ENCODE measurements at regions not wholly inside any gene's neighbourhood (a gene's known extent, or its start where the extent isn't known, plus 50 kb on each side); places are given as distances from the start of the nearest gene placed in this dataset.

- no peaks in the 10 kb centered on the region for H3K4me1 ChIP-seq
- FAIRE-seq: no peak
- ChIA-PET POLR2A (no interaction called here), CTCF (no interaction called here)
- H3K4me2 ChIP-seq: no peak overlapping the region
- no peak for TF ChIP-seq NFE2L2 (conservative IDR thresholded peaks at IDR 0.05; ENCODE audit: low read length)
- ATAC-seq: no peak
- H3K4me3 ChIP-seq: no peak overlapping the region
- H3K27ac ChIP-seq: no peak overlapping the region
- no peak for DNase-seq (ENCODE audit: low read depth in 1 of 2, low spot score in 1 of 2)
- WGBS (ENCODE audit: missing lambda C conversion rate): 3% methylated on average over 9 of the region's 9 CpGs
- H3K9me3 ChIP-seq: no peaks in the 10 kb centered on the region
Observed at GRCh38 chr1:73065339-73066041, 783.2 kb upstream of the NEGR1 start.

GRCh38 chr1:73056826-73057225 is 774.5 kb upstream of the NEGR1 start:
- ChIA-PET POLR2A (no interaction called here), CTCF (no interaction called here)
- no peak overlapping the region for H3K4me2 ChIP-seq
- no peaks in the 10 kb centered on the region for H3K4me1 ChIP-seq
- no peak overlapping the region for H3K27ac ChIP-seq
- WGBS (ENCODE audit: missing lambda C conversion rate): 0% methylated on average over 1 of the region's 1 CpG
- DNase-seq (ENCODE audit: low read depth in 1 of 2, low spot score in 1 of 2): no peak
- TF ChIP-seq BHLHE40 (IDR thresholded peaks at IDR 0.05; ENCODE audit: low read depth, low read length): no peak
- no peak for TF ChIP-seq NFE2L2 (conservative IDR thresholded peaks at IDR 0.05; ENCODE audit: low read length)
- TF ChIP-seq ZSCAN20 (CRISPR knock-in tag; IDR thresholded peaks at IDR 0.05): no peak
- no peak for TF ChIP-seq HDAC2 (IDR thresholded peaks at IDR 0.05)
- TF ChIP-seq CBX2 (IDR thresholded peaks at IDR 0.05; ENCODE audit: borderline replicate concordance, low read depth): no peak
- no peaks in the 10 kb centered on the region for H3K9me3 ChIP-seq
- no peak overlapping the region for H3K4me3 ChIP-seq
- no peak for FAIRE-seq
- ATAC-seq: no peak

DNA sequence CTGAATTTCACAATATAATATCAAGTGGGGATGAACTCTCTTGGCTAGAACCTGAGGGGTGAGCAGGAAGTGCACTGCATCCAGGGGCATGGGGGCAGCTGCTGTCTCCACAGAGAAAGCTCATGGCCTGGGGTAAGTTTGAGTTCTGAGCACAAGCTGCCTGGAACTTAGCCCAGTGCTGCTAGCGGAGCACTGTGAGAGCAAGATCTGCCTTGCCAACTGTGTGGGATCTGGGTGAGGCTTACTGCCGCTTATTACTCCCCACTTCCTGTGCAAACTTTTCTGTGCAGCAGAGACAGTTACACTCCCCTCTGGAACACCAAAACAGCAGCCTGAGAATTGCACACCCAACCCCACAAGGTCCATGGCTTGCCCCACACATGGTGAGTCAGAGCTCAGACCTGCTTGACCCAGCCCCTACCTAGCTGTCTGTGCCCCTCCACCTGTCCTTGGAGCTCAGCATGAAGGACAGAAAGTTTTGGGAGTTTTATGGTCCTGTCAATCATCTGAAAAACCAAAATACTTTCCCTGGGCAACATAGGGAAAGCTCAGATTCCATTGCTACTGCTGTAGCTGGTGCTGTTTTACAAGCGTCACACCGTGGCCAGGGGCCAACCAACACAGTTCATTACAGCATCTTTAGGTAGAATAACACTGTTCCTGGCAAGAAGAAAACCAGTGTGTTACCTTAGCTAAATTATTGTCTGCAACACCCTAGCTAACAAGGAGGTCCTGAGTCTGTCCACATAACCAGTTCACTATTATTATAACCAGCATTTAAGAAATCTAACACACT is 762.1 kb upstream of the NEGR1 start:
- ChIA-PET CTCF (interaction anchor here (0.5 kb wide), 1 partner anchor 20 kb away, joined by 3 read pairs; no protein-coding TSS in a partner anchor), POLR2A (no interaction called here)
- Histone ChIP-seq H3K27ac (no peak overlapping the region), H3K4me3 (no peak overlapping the region), H3K4me2 (no peak overlapping the region), H3K4me1 (no peaks in the 10 kb centered on the region), H3K9me3 (no peaks in the 10 kb centered on the region)
- no peak for DNase-seq (ENCODE audit: low read depth in 1 of 2, low spot score in 1 of 2)
- TF ChIP-seq ZNF302 (CRISPR knock-in tag; IDR thresholded peaks at IDR 0.05) (no peak), BHLHE40 (IDR thresholded peaks at IDR 0.05; ENCODE audit: low read depth, low read length) (no peak), POLR2AphosphoS2 (conservative IDR thresholded peaks at IDR 0.05; ENCODE audit: low read length) (no peak), SMC3 (IDR thresholded peaks at IDR 0.05) (no peak), EHMT2 (IDR thresholded peaks at IDR 0.05; ENCODE audit: low read depth) (no peak), FOSL2 (IDR thresholded peaks at IDR 0.05) (no peak), FOSL2 (CRISPR knock-in tag; IDR thresholded peaks at IDR 0.05) (no peak), HES2 (IDR thresholded peaks at IDR 0.05) (no peak), HOXB5 (CRISPR knock-in tag; IDR thresholded peaks at IDR 0.05) (no peak), ATOH8 (CRISPR knock-in tag; IDR thresholded peaks at IDR 0.05; ENCODE audit: low read depth) (no peak)
- TF ChIP-seq, protein P1, sequence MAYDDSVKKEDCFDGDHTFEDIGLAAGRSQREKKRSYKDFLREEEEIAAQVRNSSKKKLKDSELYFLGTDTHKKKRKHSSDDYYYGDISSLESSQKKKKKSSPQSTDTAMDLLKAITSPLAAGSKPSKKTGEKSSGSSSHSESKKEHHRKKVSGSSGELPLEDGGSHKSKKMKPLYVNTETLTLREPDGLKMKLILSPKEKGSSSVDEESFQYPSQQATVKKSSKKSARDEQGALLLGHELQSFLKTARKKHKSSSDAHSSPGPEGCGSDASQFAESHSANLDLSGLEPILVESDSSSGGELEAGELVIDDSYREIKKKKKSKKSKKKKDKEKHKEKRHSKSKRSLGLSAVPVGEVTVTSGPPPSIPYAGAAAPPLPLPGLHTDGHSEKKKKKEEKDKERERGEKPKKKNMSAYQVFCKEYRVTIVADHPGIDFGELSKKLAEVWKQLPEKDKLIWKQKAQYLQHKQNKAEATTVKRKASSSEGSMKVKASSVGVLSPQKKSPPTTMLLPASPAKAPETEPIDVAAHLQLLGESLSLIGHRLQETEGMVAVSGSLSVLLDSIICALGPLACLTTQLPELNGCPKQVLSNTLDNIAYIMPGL (CRISPR knock-in tag; IDR thresholded peaks at IDR 0.05; ENCODE audit: borderline replicate concordance): no peak
- TF ChIP-seq, protein P2, sequence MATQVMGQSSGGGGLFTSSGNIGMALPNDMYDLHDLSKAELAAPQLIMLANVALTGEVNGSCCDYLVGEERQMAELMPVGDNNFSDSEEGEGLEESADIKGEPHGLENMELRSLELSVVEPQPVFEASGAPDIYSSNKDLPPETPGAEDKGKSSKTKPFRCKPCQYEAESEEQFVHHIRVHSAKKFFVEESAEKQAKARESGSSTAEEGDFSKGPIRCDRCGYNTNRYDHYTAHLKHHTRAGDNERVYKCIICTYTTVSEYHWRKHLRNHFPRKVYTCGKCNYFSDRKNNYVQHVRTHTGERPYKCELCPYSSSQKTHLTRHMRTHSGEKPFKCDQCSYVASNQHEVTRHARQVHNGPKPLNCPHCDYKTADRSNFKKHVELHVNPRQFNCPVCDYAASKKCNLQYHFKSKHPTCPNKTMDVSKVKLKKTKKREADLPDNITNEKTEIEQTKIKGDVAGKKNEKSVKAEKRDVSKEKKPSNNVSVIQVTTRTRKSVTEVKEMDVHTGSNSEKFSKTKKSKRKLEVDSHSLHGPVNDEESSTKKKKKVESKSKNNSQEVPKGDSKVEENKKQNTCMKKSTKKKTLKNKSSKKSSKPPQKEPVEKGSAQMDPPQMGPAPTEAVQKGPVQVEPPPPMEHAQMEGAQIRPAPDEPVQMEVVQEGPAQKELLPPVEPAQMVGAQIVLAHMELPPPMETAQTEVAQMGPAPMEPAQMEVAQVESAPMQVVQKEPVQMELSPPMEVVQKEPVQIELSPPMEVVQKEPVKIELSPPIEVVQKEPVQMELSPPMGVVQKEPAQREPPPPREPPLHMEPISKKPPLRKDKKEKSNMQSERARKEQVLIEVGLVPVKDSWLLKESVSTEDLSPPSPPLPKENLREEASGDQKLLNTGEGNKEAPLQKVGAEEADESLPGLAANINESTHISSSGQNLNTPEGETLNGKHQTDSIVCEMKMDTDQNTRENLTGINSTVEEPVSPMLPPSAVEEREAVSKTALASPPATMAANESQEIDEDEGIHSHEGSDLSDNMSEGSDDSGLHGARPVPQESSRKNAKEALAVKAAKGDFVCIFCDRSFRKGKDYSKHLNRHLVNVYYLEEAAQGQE (IDR thresholded peaks at IDR 0.05): no peak
- TF ChIP-seq, protein P3, sequence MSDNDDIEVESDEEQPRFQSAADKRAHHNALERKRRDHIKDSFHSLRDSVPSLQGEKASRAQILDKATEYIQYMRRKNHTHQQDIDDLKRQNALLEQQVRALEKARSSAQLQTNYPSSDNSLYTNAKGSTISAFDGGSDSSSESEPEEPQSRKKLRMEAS (IDR thresholded peaks at IDR 0.05): no peak
- 13% methylated on average over 3 of the region's 4 CpGs for WGBS (ENCODE audit: missing lambda C conversion rate)
- FAIRE-seq: no peak
- ATAC-seq: no peak
